ENCODE measurements at regions not wholly inside any gene's neighbourhood (a gene's known extent, or its start where the extent isn't known, plus 50 kb on each side); places are given as distances from the start of the nearest gene placed in this dataset.

DNA sequence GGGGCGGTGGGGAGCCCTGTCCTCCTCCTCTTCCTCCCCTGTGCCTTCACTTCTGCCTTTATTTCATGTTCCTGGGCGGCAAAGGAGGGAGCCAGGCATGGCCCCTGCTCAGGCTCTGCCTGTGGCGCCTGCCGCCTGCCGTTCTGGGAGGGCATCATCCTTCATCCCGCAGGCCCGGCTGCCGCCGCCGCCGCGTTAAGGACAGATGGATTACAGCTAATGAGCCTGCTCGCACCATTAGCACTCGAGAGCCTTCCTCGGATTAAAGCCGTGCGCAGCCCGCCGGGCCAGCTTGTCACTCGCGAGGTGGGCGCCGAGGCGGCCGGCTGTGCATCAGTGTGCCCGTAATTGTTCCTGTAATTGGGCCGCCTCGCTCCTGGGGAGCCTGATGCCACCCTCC, 127.7 kb upstream of the GSE1 start:
- no peaks in the 10 kb centered on the region for H3K9me3 Mint-ChIP-seq (ENCODE audit: low read depth)
- peaks cover 10% of the 10 kb centered on the region for H3K4me1 Mint-ChIP-seq (ENCODE audit: low read depth)
- no peak for DNase-seq (ENCODE audit: low spot score)
- TF ChIP-seq, protein P1, sequence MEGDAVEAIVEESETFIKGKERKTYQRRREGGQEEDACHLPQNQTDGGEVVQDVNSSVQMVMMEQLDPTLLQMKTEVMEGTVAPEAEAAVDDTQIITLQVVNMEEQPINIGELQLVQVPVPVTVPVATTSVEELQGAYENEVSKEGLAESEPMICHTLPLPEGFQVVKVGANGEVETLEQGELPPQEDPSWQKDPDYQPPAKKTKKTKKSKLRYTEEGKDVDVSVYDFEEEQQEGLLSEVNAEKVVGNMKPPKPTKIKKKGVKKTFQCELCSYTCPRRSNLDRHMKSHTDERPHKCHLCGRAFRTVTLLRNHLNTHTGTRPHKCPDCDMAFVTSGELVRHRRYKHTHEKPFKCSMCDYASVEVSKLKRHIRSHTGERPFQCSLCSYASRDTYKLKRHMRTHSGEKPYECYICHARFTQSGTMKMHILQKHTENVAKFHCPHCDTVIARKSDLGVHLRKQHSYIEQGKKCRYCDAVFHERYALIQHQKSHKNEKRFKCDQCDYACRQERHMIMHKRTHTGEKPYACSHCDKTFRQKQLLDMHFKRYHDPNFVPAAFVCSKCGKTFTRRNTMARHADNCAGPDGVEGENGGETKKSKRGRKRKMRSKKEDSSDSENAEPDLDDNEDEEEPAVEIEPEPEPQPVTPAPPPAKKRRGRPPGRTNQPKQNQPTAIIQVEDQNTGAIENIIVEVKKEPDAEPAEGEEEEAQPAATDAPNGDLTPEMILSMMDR (IDR thresholded peaks at IDR 0.05) = no peak
- no peak overlapping the region for H3K4me3 Mint-ChIP-seq (ENCODE audit: unreplicated experiment)
- no peaks in the 10 kb centered on the region for H3K36me3 Mint-ChIP-seq (ENCODE audit: low read depth)
- H3K27me3 Mint-ChIP-seq (ENCODE audit: low read depth) = peaks cover 10% of the 10 kb centered on the region
- no peak overlapping the region for H3K27ac Mint-ChIP-seq (ENCODE audit: unreplicated experiment)

DNA sequence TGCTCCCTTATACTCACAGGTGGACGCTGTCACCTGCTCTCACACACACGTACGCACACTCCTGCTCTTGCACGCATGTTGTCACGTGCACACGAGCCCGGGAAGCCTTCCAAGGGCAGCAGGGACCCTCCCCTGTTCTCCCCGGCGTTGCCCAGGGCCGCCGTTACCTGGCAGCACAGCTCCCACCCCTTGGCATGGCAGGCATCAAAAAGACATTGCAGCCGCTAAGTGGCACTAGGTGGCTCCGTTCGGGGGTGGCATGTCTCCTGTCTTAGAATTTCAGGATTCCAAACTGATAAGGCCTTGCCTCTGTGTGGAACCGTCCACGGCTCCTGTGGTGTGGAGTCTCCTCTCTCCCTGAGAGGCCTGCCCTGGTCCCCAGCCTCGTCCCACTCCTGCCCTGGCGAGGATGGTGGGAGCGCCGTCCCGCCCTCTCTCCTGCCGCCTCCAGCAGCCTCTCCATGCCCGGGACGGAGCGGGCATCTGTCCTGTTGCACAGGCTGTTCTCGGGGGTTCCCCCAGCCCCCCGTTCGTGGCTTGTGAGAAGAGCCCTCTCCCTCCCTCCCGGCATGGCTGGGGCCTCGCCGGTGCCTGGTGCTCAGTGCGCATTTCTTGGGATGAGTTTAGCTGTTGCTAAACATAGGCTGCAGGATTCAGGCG, 126.7 kb upstream of the GSE1 start:
- DNase-seq (ENCODE audit: low spot score) = no peak
- H3K4me3 Mint-ChIP-seq (ENCODE audit: unreplicated experiment) = no peak overlapping the region
- no peaks in the 10 kb centered on the region for H3K9me3 Mint-ChIP-seq (ENCODE audit: low read depth)
- no peak overlapping the region for H3K27ac Mint-ChIP-seq (ENCODE audit: unreplicated experiment)
- H3K36me3 Mint-ChIP-seq (ENCODE audit: low read depth) = no peaks in the 10 kb centered on the region
- TF ChIP-seq, protein P1 (IDR thresholded peaks at IDR 0.05) = no peak
- H3K27me3 Mint-ChIP-seq (ENCODE audit: low read depth) = peaks cover 10% of the 10 kb centered on the region
- no peaks in the 10 kb centered on the region for H3K4me1 Mint-ChIP-seq (ENCODE audit: low read depth)

DNA sequence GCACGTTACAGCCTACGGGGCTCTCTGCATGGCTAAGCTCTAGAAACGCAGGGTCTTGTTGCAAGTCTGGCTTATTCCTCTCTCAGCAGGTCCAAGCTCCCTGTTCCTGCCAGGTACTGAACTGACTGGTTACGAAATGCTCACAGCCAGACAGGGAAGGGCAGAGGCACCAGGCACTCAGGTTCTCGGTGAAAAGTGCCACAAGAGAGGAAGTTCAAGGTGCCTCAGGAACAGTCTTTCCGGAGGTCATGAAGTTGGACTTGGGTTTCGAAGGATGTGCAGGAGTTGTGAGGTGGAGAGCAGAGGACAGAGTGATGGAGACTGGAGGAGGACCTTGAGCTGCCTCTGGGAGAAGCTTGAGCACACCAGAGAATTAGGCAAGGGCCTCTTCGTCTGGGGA, 124.7 kb upstream of the GSE1 start:
- Mint-ChIP-seq H3K27me3 (ENCODE audit: low read depth) (peaks cover 10% of the 10 kb centered on the region), H3K36me3 (ENCODE audit: low read depth) (no peaks in the 10 kb centered on the region), H3K4me1 (ENCODE audit: low read depth) (peaks cover 9% of the 10 kb centered on the region), H3K4me3 (ENCODE audit: unreplicated experiment) (no peak overlapping the region), H3K9me3 (ENCODE audit: low read depth) (no peaks in the 10 kb centered on the region), H3K27ac (ENCODE audit: unreplicated experiment) (no peak overlapping the region)
- DNase-seq (ENCODE audit: low spot score) = no peak
- TF ChIP-seq, protein P1 (IDR thresholded peaks at IDR 0.05) = no peak

DNA sequence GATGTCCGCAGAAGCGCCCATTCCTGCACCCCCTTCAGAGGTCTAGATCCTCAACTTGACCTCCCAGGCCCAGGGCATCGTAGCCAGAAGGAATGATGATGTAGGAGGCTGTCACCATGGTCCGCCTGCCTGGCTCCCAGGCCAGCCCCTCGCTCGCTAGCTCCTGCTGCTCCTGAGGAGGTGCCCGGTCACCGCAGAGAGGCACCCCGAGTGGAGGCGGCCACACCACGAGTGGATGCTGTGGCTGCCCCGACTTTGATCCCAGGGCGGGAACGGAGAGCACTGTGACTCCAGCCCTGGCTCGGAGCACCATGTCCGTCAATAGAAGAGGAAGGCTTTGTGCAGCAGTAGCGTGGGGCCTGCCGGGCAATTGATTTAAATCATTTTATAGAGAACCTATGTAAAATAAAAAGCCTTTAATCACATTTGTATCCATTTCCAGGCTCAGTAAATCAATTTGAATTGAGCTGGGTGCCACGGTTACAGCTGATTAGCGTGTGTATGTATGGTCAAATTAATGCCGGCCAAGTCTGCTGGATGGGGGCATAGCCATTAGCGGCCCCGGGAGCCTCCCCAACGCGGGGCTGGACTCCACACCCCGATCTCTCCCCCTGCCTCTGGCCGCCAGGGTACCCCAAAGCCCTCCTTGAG, 122.6 kb upstream of the GSE1 start:
- Mint-ChIP-seq H3K4me3 (ENCODE audit: unreplicated experiment) (no peak overlapping the region), H3K27me3 (ENCODE audit: low read depth) (peaks cover 10% of the 10 kb centered on the region), H3K27ac (ENCODE audit: unreplicated experiment) (no peak overlapping the region), H3K36me3 (ENCODE audit: low read depth) (no peaks in the 10 kb centered on the region), H3K9me3 (ENCODE audit: low read depth) (no peaks in the 10 kb centered on the region), H3K4me1 (ENCODE audit: low read depth) (peaks cover 9% of the 10 kb centered on the region)
- no peak for DNase-seq (ENCODE audit: low spot score)
- TF ChIP-seq, protein P1 (IDR thresholded peaks at IDR 0.05) = no peak

DNA sequence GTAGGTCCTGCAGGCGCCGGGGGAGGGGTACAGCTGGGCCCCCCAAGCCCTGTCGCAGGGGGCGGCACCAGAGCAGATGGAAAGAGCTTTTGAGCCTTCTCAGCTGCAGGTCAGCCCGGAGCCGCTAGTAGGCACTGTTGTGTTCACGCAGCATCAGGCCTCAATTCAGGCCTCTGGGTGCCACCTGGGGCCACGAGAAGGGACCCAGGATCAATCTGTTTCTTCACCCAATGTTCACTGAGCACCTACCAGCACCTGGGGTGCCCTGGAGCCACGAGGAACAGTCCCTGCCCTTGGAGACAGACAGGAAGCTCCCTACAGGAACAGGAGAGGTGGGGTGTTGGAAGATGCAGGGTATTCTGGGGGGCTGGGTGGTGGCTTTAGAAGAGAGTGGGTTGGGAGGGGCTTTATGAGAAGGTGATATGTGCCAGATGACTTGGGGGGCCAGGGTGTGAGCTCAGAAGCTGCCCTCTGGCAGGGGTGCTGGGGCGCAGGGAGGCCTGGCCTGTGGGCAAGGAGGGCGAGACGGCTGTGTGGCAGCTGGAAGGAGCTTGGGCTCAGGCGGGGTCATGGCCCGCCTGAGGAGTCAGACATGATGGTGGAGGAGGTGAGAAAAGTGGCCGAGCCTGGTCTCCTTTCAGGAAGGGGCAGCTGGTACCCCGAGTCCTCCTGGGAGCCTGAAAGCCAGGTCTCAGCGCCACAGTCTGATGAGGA, 121.9 kb upstream of the GSE1 start:
- peaks cover 10% of the 10 kb centered on the region for H3K27me3 Mint-ChIP-seq (ENCODE audit: low read depth)
- no peak overlapping the region for H3K4me3 Mint-ChIP-seq (ENCODE audit: unreplicated experiment)
- no peak overlapping the region for H3K27ac Mint-ChIP-seq (ENCODE audit: unreplicated experiment)

More for the DNA sequence above, 121.9 kb upstream of the GSE1 start:
- H3K9me3 Mint-ChIP-seq (ENCODE audit: low read depth) = no peaks in the 10 kb centered on the region
- no peaks in the 10 kb centered on the region for H3K36me3 Mint-ChIP-seq (ENCODE audit: low read depth)
- H3K4me1 Mint-ChIP-seq (ENCODE audit: low read depth) = peaks cover 9% of the 10 kb centered on the region
- DNase-seq (ENCODE audit: low spot score) = no peak
- TF ChIP-seq, protein P1 (IDR thresholded peaks at IDR 0.05) = peak; percentile 68

Measured in chondrocyte (in vitro differentiated cells).